Nephron progenitor cell (in vitro differentiated cells): ENCODE measurements at regions not wholly inside any gene's neighbourhood (a gene's known extent, or its start where the extent isn't known, plus 50 kb on each side); places are given as distances from the start of the nearest gene placed in this dataset.

Experiments
- DNase-seq: peaks from one replicate; pipeline ENCODE4 v3.0.0; 2021
- H3K27ac Mint-ChIP-seq: 2 replicates; pipeline ENCODE4 v1.8.0; 2021; ENCODE audit warnings: mild to moderate bottlenecking, moderate library complexity, mixed read lengths
- H3K27me3 Mint-ChIP-seq: 2 replicates; pipeline ENCODE4 v1.8.0; 2021; ENCODE audit warnings: mild to moderate bottlenecking, low read depth, mixed read lengths; ENCODE audit not compliant: poor library complexity
- H3K36me3 Mint-ChIP-seq: 2 replicates; pipeline ENCODE4 v1.8.0; 2021; ENCODE audit warnings: low read depth, mixed read lengths
- H3K4me1 Mint-ChIP-seq: 2 replicates; pipeline ENCODE4 v1.8.0; 2021; ENCODE audit warnings: mixed read lengths
- H3K4me3 Mint-ChIP-seq: 2 replicates; pipeline ENCODE4 v1.8.0; 2021; ENCODE audit warnings: mild to moderate bottlenecking, moderate library complexity, mixed read lengths
- H3K9me3 Mint-ChIP-seq: 2 replicates; pipeline ENCODE4 v1.8.0; 2021; ENCODE audit warnings: mild to moderate bottlenecking, moderate library complexity, mixed read lengths
- TF ChIP-seq, protein P1 (sequence below): fragments of 200-600 bp; sonication (generic); IDR thresholded peaks from 2 replicates; pipeline ENCODE4 v1.5.0; 2021; ENCODE audit warnings: antibody characterized with exemption

DNA sequence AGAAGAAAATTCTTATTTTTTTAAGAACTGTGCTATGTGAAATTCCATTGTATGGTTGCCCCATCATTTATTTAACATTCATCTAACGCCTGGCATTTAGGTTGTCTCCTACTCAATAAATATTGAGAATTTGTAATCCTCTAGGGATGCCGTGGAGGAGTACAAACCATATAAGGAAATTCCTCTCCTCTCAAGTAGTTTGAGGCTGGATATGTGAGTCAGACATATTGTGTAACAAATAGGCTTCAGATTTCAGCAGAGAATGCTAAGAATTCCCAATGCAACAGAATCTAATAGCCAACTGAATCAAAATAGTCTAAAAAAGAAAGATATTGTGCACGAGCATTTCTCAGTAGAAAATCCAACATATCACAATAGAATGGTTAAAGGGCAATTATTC, 174.7 kb downstream of the OTOR start:
- DNase-seq: no peak
- Mint-ChIP-seq H3K4me1 (peaks cover 33% of the 10 kb centered on the region), H3K27me3 (no peaks in the 10 kb centered on the region), H3K36me3 (no peaks in the 10 kb centered on the region), H3K9me3 (peaks cover 4% of the 10 kb centered on the region), H3K4me3 (no peak overlapping the region), H3K27ac (no peak overlapping the region)
- TF ChIP-seq, protein P1, sequence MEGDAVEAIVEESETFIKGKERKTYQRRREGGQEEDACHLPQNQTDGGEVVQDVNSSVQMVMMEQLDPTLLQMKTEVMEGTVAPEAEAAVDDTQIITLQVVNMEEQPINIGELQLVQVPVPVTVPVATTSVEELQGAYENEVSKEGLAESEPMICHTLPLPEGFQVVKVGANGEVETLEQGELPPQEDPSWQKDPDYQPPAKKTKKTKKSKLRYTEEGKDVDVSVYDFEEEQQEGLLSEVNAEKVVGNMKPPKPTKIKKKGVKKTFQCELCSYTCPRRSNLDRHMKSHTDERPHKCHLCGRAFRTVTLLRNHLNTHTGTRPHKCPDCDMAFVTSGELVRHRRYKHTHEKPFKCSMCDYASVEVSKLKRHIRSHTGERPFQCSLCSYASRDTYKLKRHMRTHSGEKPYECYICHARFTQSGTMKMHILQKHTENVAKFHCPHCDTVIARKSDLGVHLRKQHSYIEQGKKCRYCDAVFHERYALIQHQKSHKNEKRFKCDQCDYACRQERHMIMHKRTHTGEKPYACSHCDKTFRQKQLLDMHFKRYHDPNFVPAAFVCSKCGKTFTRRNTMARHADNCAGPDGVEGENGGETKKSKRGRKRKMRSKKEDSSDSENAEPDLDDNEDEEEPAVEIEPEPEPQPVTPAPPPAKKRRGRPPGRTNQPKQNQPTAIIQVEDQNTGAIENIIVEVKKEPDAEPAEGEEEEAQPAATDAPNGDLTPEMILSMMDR: no peak

DNA sequence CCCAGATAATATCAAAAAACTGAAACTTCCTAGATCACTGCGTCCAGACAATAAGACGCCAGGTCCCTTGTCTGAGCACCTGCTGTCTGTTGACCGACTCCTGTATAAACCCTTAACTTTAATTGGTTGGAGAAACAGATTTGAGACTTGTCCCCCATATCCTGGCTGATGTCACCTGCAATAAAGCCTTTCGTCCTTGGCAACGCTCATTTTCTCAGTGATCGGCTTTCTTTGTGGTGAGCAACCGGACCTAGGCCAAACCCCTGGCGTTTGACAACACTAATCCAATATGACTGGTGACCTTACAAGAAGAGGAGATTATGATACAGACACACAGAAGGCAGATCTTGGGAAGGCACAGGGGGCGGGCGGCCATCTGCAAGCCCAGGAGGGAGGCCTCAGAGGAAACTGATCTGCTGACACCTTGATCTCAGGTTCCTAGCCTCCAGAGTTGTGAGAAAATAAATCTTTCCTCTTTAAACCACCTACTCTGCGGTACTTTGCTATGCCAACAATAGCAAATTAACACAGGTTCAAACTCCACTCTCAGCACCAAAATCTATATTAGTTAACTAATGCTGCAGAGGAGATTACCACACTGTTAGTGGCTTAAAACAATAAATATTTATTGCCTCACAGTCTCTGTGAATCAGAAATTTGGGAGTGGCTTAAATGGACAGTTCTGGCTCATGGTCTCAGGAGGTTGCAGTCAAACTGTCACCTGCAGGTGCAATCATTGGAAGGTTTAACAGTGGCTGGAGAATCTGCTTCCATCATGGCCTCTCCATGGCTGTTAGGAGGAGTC, 178.7 kb downstream of the OTOR start:
- Mint-ChIP-seq H3K4me1 (peaks cover 27% of the 10 kb centered on the region), H3K36me3 (no peaks in the 10 kb centered on the region), H3K4me3 (no peak overlapping the region), H3K27me3 (peaks cover 4% of the 10 kb centered on the region), H3K9me3 (no peaks in the 10 kb centered on the region), H3K27ac (peak overlapping the region; percentile 44)
- no peak for DNase-seq
- TF ChIP-seq, protein P1: no peak

DNA sequence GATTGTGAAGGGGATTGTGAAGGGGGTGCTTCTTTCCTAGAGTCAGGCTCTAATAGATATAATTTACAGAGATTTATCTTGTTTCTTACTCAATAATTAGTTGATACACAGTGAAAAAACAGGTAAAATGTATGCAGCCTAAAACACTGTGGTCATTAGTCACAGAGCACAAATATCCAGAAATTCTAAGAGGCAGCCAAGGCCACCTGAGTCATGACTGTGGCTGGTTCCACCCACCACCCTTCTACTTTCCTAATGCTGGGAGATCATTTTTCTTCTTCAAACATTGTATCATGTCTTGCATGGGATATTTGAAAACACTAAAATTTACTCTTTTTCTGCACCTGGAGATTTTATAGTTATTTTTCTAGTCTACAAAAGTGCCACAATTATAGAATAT, 181.6 kb downstream of the OTOR start:
- Mint-ChIP-seq H3K27me3 (peaks cover 4% of the 10 kb centered on the region), H3K36me3 (no peaks in the 10 kb centered on the region), H3K4me3 (no peak overlapping the region), H3K27ac (no peak overlapping the region), H3K9me3 (no peaks in the 10 kb centered on the region), H3K4me1 (peaks cover 5% of the 10 kb centered on the region)
- DNase-seq: no peak
- TF ChIP-seq, protein P1: no peak

DNA sequence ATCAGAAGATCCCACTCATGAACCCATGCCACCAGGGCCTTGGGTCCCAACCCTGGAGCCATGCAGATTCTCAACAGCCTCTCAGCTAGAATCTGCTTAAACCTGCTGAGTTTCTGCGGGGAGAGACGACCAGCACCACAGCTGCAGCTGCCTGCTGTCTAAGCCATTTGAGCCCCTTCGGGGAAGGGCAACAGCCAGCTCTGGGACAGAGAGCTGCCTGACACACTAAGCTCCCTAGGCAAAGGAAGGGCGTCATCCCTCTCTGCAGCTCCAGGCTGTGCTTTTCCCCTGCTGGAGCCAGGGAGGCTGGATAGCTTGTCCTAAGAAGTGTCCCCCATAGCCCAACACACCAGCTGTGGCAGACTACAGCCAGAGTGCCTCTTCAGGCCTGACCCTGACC, 182.5 kb downstream of the OTOR start:
- Mint-ChIP-seq H3K27me3 (peaks cover 4% of the 10 kb centered on the region), H3K4me3 (no peak overlapping the region), H3K4me1 (peaks cover 5% of the 10 kb centered on the region), H3K27ac (no peak overlapping the region), H3K9me3 (peaks cover 3% of the 10 kb centered on the region), H3K36me3 (no peaks in the 10 kb centered on the region)
- DNase-seq: no peak
- TF ChIP-seq, protein P1: no peak

DNA sequence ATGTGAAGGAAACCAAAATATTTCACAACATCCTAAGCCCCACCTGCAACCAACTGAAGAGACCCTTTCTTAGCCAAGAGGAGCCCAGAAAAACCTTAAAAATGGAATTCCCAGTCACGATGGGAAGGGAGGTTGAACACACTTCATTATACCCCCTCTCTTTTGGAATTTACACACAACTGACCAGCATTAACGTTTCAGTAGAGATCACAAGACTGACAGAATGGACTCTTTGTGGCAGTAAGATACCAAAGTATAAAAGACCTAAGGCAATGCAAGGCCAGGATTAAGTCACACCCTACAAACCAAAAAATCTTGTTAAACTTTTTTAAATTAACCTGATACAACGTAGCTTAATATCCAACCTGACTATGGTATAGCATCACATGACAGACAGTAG, 190.9 kb downstream of the OTOR start:
- Mint-ChIP-seq H3K9me3 (peaks cover 9% of the 10 kb centered on the region), H3K27ac (no peak overlapping the region), H3K27me3 (peaks cover 7% of the 10 kb centered on the region), H3K36me3 (no peaks in the 10 kb centered on the region), H3K4me3 (no peak overlapping the region), H3K4me1 (no peaks in the 10 kb centered on the region)
- TF ChIP-seq, protein P1: no peak
- DNase-seq: no peak

DNA sequence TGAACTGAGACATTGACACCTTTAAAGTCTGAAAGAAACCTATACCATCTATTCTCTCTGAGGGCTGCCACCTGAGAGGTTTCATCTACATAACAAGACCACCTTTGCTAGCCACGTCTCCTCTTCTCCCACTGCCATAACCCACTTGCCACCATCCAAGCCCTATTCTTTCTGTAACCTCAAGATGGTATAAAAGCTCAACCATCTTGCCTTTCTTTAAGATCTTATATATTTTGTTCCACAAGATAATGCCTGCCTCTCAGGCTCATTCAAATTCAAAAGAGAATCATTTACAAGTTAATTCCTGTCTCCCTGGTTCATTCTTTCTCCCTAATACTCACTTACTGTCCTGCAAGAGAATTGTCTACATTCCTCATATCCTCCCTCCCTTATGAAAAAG, 192.5 kb downstream of the OTOR start:
- Mint-ChIP-seq H3K27me3 (peaks cover 7% of the 10 kb centered on the region), H3K4me1 (peaks cover 14% of the 10 kb centered on the region), H3K27ac (no peak overlapping the region), H3K4me3 (no peak overlapping the region), H3K9me3 (peaks cover 6% of the 10 kb centered on the region), H3K36me3 (no peaks in the 10 kb centered on the region)
- TF ChIP-seq, protein P1: no peak
- DNase-seq: no peak
